Neural crest cell (in vitro differentiated cells): ENCODE measurements at regions not wholly inside any gene's neighbourhood (a gene's known extent, or its start where the extent isn't known, plus 50 kb on each side); places are given as distances from the start of the nearest gene placed in this dataset.
"Not testable (repeated sequence)": the region's sequence is repeated elsewhere in the genome, so short reads cannot be mapped to it uniquely, and the experiment has no call there.

Source experiments
- DNase-seq: peaks from one replicate; pipeline ENCODE4 v3.0.0; 2021; ENCODE audit warnings: low read depth, mixed read lengths, low spot score
- H3K27ac Mint-ChIP-seq: one replicate; pipeline ENCODE4 v1.8.0; 2021; ENCODE audit warnings: mild to moderate bottlenecking, mixed read lengths; ENCODE audit not compliant: unreplicated experiment
- H3K27me3 Mint-ChIP-seq: 2 replicates; pipeline ENCODE4 v1.8.0; 2021; ENCODE audit warnings: low read depth, mild to moderate bottlenecking, mixed read lengths
- H3K36me3 Mint-ChIP-seq: 2 replicates; pipeline ENCODE4 v1.8.0; 2021; ENCODE audit warnings: low read depth, mild to moderate bottlenecking, mixed read lengths
- H3K4me1 Mint-ChIP-seq: 2 replicates; pipeline ENCODE4 v1.8.0; 2021; ENCODE audit warnings: mixed read lengths
- H3K4me3 Mint-ChIP-seq: one replicate; pipeline ENCODE4 v1.8.0; 2021; ENCODE audit warnings: mild to moderate bottlenecking, mixed read lengths
- H3K9me3 Mint-ChIP-seq: 2 replicates; pipeline ENCODE4 v1.8.0; 2021; ENCODE audit warnings: mixed read lengths
- TF ChIP-seq, protein P1 (sequence below): fragments of 200-600 bp; sonication (generic); conservative IDR thresholded peaks from 2 replicates; pipeline ENCODE4 v1.5.0; 2021; ENCODE audit warnings: antibody characterized with exemption, mild to moderate bottlenecking

DNA sequence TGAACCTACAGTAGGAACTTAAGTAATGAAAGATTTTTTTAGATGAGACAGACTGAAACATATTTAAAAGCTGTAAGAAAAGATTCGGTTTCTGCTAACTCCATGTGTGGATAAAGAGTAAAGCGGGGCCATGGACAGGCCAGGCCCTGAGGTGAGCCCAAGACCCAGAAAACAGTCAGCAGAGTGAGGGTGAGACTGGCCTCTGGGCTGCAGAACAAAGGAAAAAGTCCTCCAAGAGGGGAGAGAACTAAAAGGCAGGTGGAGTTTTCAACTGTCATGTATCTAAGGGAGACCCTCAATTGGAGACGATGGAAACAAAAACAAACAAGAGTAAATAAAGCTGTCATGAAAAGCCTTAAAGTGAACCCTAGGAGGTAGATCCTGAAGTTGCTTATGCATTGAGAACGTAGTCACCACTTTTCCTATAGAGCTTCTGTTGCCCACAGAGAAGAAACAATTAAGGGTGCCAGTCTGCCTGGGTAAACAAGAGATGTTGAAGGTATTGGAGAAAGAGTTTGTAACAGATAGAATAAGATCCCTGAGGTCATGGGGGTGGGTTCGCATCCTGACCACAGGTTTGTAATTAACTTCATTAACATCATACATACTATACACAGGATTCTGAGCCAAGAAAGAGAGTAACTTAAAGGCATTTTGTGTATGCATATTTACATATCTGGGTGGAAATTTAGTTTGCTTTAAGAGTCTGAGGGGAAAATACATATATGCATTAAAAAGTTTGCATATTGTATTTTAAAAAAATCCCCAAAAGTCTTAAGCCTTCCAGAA is 268.7 kb upstream of the PDE3A start:
- Mint-ChIP-seq H3K4me1 (no peaks in the 10 kb centered on the region), H3K4me3 (no peak overlapping the region)

DNA sequence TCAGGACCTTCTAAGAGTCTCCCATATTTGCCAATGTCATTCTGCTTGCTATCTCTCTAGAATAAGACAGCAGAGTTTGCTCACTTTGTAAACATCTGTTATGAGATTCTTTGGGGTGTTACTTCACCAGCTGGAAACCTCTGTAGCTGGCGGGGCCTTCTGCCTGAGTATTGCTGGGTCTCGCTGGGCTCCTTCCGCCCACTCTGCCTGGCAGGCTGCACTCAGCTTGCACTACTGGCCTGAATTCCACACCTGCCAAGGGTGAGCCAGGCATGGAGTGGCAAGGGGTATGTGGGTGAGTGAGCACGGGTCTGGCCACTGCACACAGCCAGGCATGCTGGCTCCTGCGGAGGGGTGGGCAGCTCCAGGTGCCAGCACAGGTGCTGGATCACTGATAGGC is 267.3 kb upstream of the PDE3A start:
- TF ChIP-seq, protein P1, sequence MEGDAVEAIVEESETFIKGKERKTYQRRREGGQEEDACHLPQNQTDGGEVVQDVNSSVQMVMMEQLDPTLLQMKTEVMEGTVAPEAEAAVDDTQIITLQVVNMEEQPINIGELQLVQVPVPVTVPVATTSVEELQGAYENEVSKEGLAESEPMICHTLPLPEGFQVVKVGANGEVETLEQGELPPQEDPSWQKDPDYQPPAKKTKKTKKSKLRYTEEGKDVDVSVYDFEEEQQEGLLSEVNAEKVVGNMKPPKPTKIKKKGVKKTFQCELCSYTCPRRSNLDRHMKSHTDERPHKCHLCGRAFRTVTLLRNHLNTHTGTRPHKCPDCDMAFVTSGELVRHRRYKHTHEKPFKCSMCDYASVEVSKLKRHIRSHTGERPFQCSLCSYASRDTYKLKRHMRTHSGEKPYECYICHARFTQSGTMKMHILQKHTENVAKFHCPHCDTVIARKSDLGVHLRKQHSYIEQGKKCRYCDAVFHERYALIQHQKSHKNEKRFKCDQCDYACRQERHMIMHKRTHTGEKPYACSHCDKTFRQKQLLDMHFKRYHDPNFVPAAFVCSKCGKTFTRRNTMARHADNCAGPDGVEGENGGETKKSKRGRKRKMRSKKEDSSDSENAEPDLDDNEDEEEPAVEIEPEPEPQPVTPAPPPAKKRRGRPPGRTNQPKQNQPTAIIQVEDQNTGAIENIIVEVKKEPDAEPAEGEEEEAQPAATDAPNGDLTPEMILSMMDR, result no peak
- DNase-seq, result no peak
- no peak overlapping the region for H3K4me3 Mint-ChIP-seq
- H3K27ac Mint-ChIP-seq, result no peak overlapping the region
- H3K36me3 Mint-ChIP-seq, result no peaks in the 10 kb centered on the region
- peaks cover 5% of the 10 kb centered on the region for H3K9me3 Mint-ChIP-seq
- no peaks in the 10 kb centered on the region for H3K4me1 Mint-ChIP-seq
- no peaks in the 10 kb centered on the region for H3K27me3 Mint-ChIP-seq

More for the DNA sequence above, 268.7 kb upstream of the PDE3A start:
- Mint-ChIP-seq H3K36me3 (no peaks in the 10 kb centered on the region), H3K27ac (no peak overlapping the region), H3K27me3 (no peaks in the 10 kb centered on the region), H3K9me3 (peaks cover 5% of the 10 kb centered on the region)
- no peak for DNase-seq
- TF ChIP-seq, protein P1, result no peak

DNA sequence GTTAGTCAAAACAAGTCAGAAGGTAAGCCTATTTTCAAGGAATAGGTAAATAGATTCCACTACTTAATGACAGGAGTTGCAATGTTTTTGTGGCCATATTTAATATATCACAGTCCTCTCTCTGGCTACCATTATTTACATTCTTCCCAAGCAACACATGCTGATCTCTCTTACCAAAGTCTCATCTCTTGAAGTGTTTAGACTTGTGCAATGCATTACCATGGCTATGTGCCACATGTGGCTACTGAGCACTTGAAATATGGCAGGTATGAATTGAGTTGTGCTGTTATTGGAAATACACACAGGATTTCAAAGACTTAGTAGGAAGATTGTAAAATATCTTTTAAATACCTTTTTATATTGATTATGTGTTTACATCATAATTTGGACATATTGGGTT is 262.4 kb upstream of the PDE3A start:
- no peaks in the 10 kb centered on the region for H3K4me1 Mint-ChIP-seq
- H3K36me3 Mint-ChIP-seq, result no peaks in the 10 kb centered on the region
- H3K27me3 Mint-ChIP-seq, result no peaks in the 10 kb centered on the region
- no peaks in the 10 kb centered on the region for H3K9me3 Mint-ChIP-seq
- TF ChIP-seq, protein P1, result no peak
- DNase-seq, result no peak
- H3K27ac Mint-ChIP-seq, result no peak overlapping the region
- H3K4me3 Mint-ChIP-seq, result no peak overlapping the region

DNA sequence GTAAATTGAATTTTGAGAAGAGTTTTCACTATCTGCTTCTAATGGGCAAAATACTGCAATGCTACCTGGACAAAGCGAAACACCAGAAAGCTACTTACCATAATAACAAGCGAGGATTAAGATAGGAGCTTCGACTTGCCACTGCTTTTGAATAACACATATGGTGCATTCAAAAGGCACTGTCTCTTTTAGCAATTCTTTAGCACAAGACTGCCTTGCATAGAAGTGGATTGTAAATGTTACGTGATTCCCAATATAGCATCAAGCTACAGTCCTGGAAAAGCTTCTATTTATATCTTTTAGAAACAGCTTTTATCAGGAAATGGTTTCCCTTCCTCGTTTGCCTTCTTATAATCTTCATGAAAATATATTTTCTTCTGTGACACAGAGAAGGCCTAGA is 258.7 kb upstream of the PDE3A start:
- H3K4me1 Mint-ChIP-seq, result no peaks in the 10 kb centered on the region
- peaks cover 10% of the 10 kb centered on the region for H3K9me3 Mint-ChIP-seq
- H3K27ac Mint-ChIP-seq, result no peak overlapping the region
- H3K4me3 Mint-ChIP-seq, result no peak overlapping the region
- H3K36me3 Mint-ChIP-seq, result no peaks in the 10 kb centered on the region
- TF ChIP-seq, protein P1, result no peak
- H3K27me3 Mint-ChIP-seq, result no peaks in the 10 kb centered on the region
- no peak for DNase-seq

DNA sequence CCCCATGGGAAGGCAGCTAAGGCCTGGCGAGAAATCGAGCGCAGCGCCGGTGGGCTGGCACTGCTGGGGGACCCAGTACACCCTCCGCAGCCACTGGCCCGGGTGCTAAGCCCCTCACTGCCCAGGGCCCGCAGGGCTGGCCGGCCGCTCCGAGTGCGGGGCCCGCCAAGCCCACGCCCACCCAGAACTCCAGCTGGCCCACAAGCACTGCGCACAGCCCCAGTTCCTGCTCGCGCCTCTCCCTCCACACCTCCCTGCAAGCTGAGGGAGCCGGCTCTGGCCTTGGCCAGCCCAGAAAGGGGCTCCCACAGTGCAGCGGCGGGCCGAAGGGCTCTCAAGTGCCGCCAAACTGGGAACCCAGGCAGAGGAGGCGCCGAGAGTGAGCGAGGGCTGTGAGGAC is 253.0 kb upstream of the PDE3A start:
- H3K9me3 Mint-ChIP-seq, result peaks cover 16% of the 10 kb centered on the region
- not testable (repeated sequence) for H3K4me1 Mint-ChIP-seq, H3K4me3 Mint-ChIP-seq, H3K27me3 Mint-ChIP-seq, H3K27ac Mint-ChIP-seq, H3K36me3 Mint-ChIP-seq, DNase-seq

DNA sequence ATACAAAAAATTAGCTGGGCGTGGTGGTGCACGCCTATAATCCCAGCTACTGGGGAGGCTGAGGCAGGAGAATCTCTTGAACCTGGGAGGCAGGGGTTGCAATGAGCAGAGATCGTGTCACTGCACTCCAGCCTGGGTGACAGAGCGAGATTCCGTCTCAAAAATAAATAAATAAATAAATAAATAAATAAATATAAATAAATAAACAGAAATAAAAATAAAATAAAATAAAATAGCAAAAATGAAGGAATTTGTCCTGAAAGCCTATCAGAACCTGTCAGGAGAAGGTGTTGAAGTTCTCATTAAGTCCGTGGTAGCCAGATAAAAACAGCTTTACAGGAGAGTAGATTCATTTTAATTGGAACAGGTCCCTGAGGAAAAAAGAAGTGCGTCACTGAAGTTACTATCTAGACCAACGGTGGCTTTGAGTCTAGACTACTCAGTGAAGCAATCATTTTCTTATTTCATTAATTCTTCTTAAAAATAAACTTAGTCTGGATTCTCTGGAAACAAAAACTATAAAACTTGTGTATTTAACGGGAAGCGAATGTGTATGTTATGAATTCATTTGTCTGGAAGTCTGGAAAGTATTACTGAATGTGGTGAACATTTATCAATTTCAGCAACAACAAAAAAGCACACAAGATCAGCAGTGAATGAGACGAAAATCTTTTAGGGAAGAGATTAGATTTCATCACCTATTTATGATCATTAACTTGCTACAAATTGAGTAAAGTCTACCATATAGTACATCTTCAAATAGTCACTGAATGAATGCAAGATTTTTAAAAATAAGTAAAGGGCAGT is 248.5 kb upstream of the PDE3A start:
- TF ChIP-seq, protein P1, result no peak
- no peak overlapping the region for H3K4me3 Mint-ChIP-seq
- H3K36me3 Mint-ChIP-seq, result no peaks in the 10 kb centered on the region
- no peak overlapping the region for H3K27ac Mint-ChIP-seq
- no peaks in the 10 kb centered on the region for H3K27me3 Mint-ChIP-seq
- no peaks in the 10 kb centered on the region for H3K4me1 Mint-ChIP-seq
- peaks cover 6% of the 10 kb centered on the region for H3K9me3 Mint-ChIP-seq
- no peak for DNase-seq
